NCI-H146 treated with DMSO at 0.1 percent for 48 hours (cell line): ENCODE measurements at regions not wholly inside any gene's neighbourhood (a gene's known extent, or its start where the extent isn't known, plus 50 kb on each side); places are given as distances from the start of the nearest gene placed in this dataset.

Experiments
- DNase-seq: peaks from one replicate; lab custom pipeline; 2025; ENCODE audit not compliant: unreplicated experiment; lab: John Stamatoyannopoulos, UW

- DNase-seq: no peak
These were observed 446.6 kb downstream of the ANKRD7 start for GRCh38 chr7:118671149-118671548.

- DNase-seq: no peak
These were observed 460.3 kb downstream of the ANKRD7 start for GRCh38 chr7:118684796-118685195.

GRCh38 chr7:118689403-118689802 is 464.9 kb downstream of the ANKRD7 start:
- no peak for DNase-seq

- DNase-seq: no peak
These were observed 472.4 kb downstream of the ANKRD7 start for GRCh38 chr7:118696879-118697278.

- DNase-seq: no peak
These were observed 474.7 kb downstream of the ANKRD7 start for GRCh38 chr7:118699222-118699621.

- DNase-seq: no peak
These were observed 484.2 kb downstream of the ANKRD7 start for GRCh38 chr7:118708741-118709140.

GRCh38 chr7:118711688-118712087 is 487.2 kb downstream of the ANKRD7 start:
- DNase-seq: no peak

- DNase-seq: no peak
These were observed 488.5 kb downstream of the ANKRD7 start for GRCh38 chr7:118713039-118713438.

GRCh38 chr7:118720632-118721031 is 496.1 kb downstream of the ANKRD7 start:
- no peak for DNase-seq

- no peak for DNase-seq
These were observed 507.4 kb downstream of the ANKRD7 start for GRCh38 chr7:118731854-118732253.

GRCh38 chr7:118734541-118734940 is 510.0 kb downstream of the ANKRD7 start:
- no peak for DNase-seq

GRCh38 chr7:118735441-118735840 is 510.9 kb downstream of the ANKRD7 start:
- no peak for DNase-seq

- DNase-seq: no peak
These were observed 513.4 kb downstream of the ANKRD7 start for GRCh38 chr7:118737935-118738334.

- no peak for DNase-seq
These were observed 521.4 kb downstream of the ANKRD7 start for GRCh38 chr7:118745927-118746326.

GRCh38 chr7:118747473-118747872 is 523.0 kb downstream of the ANKRD7 start:
- DNase-seq: no peak

GRCh38 chr7:118753479-118753878 is 529.0 kb downstream of the ANKRD7 start:
- DNase-seq: no peak

- no peak for DNase-seq
These were observed 530.1 kb downstream of the ANKRD7 start for GRCh38 chr7:118754608-118755007.

- DNase-seq: no peak
These were observed 530.6 kb downstream of the ANKRD7 start for GRCh38 chr7:118755067-118755625.

GRCh38 chr7:118757066-118757465 is 532.6 kb downstream of the ANKRD7 start:
- DNase-seq: no peak

GRCh38 chr7:118758582-118758981 is 534.1 kb downstream of the ANKRD7 start:
- DNase-seq: no peak

GRCh38 chr7:118759921-118760320 is 535.4 kb downstream of the ANKRD7 start:
- DNase-seq: no peak

GRCh38 chr7:118762451-118762850 is 537.9 kb downstream of the ANKRD7 start:
- no peak for DNase-seq

GRCh38 chr7:118764221-118764620 is 539.7 kb downstream of the ANKRD7 start:
- DNase-seq: no peak

GRCh38 chr7:118771672-118772071 is 547.2 kb downstream of the ANKRD7 start:
- no peak for DNase-seq
